Muscle layer of duodenum (tissue), 2 donors: ENCODE measurements at regions not wholly inside any gene's neighbourhood (a gene's known extent, or its start where the extent isn't known, plus 50 kb on each side); places are given as distances from the start of the nearest gene placed in this dataset.

Experiments used
- H3K27ac ChIP-seq: one replicate; pipeline ENCODE4 v1.7.0; 2013; ENCODE audit warnings: mild to moderate bottlenecking, low read length
- H3K27me3 ChIP-seq: one replicate; pipeline ENCODE4 v1.7.0; 2013; ENCODE audit warnings: low read depth, mild to moderate bottlenecking, control low read depth, low read length
- H3K36me3 ChIP-seq, 2 donors: one replicate each; pipeline ENCODE4 v1.7.0; 2013; ENCODE audit warnings: low read length in 2 of 2, control low read depth in 1 of 2, mild to moderate bottlenecking in 1 of 2; ENCODE audit not compliant: insufficient read depth in 2 of 2, control insufficient read depth in 1 of 2
- H3K4me1 ChIP-seq, 2 donors: one replicate each; pipeline ENCODE4 v1.7.0; 2013; ENCODE audit warnings: low read length in 2 of 2, mild to moderate bottlenecking in 2 of 2, control low read depth in 1 of 2, moderate library complexity in 1 of 2; ENCODE audit not compliant: insufficient read depth in 2 of 2, control insufficient read depth in 1 of 2
- H3K4me3 ChIP-seq, 2 donors: one replicate each; pipeline ENCODE4 v1.7.0; 2013; ENCODE audit warnings: low read length in 2 of 2, low read depth in 1 of 2, mild to moderate bottlenecking in 1 of 2
- H3K9me3 ChIP-seq, 2 donors: one replicate each; pipeline ENCODE4 v1.7.0; 2013; ENCODE audit warnings: low read length in 2 of 2, control low read depth in 1 of 2, mild to moderate bottlenecking in 1 of 2; ENCODE audit not compliant: control insufficient read depth in 1 of 2
- donor health status: healthy.

GRCh38 chr3:135869439-135870105 is 96.0 kb upstream of the PPP2R3A start:
- Histone ChIP-seq H3K27me3 (no peaks in the 10 kb centered on the region), H3K4me1 (no peaks in the 10 kb centered on the region), H3K36me3 (no peaks in the 10 kb centered on the region), H3K27ac (no peak overlapping the region), H3K9me3 (peaks cover 0 to 13% of the 10 kb centered on the region in 2 donors), H3K4me3 (no peak overlapping the region)

GRCh38 chr3:135871311-135871710 is 94.2 kb upstream of the PPP2R3A start:
- peaks cover 0 to 16% of the 10 kb centered on the region in 2 donors for H3K9me3 ChIP-seq
- no peak overlapping the region for H3K27ac ChIP-seq
- no peaks in the 10 kb centered on the region for H3K4me1 ChIP-seq
- no peaks in the 10 kb centered on the region for H3K36me3 ChIP-seq
- no peaks in the 10 kb centered on the region for H3K27me3 ChIP-seq
- H3K4me3 ChIP-seq, result no peak overlapping the region

GRCh38 chr3:135874035-135874434 is 91.5 kb upstream of the PPP2R3A start:
- no peaks in the 10 kb centered on the region for H3K4me1 ChIP-seq
- peaks cover 4 to 18% of the 10 kb centered on the region in 2 donors for H3K9me3 ChIP-seq
- no peaks in the 10 kb centered on the region for H3K27me3 ChIP-seq
- H3K27ac ChIP-seq, result no peak overlapping the region
- H3K36me3 ChIP-seq, result no peaks in the 10 kb centered on the region
- H3K4me3 ChIP-seq, result no peak overlapping the region

GRCh38 chr3:135878501-135878900 is 87.0 kb upstream of the PPP2R3A start:
- H3K4me1 ChIP-seq, result no peaks in the 10 kb centered on the region
- H3K4me3 ChIP-seq, result no peak overlapping the region
- no peak overlapping the region for H3K27ac ChIP-seq
- no peaks in the 10 kb centered on the region for H3K36me3 ChIP-seq
- no peaks in the 10 kb centered on the region for H3K27me3 ChIP-seq
- peaks cover 4 to 13% of the 10 kb centered on the region in 2 donors for H3K9me3 ChIP-seq

GRCh38 chr3:135885885-135886284 is 79.6 kb upstream of the PPP2R3A start:
- no peak overlapping the region for H3K4me3 ChIP-seq
- no peaks in the 10 kb centered on the region for H3K9me3 ChIP-seq
- no peaks in the 10 kb centered on the region for H3K36me3 ChIP-seq
- H3K27ac ChIP-seq, result no peak overlapping the region
- no peaks in the 10 kb centered on the region for H3K27me3 ChIP-seq
- H3K4me1 ChIP-seq, result no peaks in the 10 kb centered on the region

- Histone ChIP-seq H3K4me1 (no peaks in the 10 kb centered on the region), H3K27ac (no peak overlapping the region), H3K27me3 (no peaks in the 10 kb centered on the region), H3K4me3 (no peak overlapping the region), H3K36me3 (no peaks in the 10 kb centered on the region), H3K9me3 (no peaks in the 10 kb centered on the region)
These were observed 78.3 kb upstream of the PPP2R3A start for GRCh38 chr3:135887220-135887619.

GRCh38 chr3:135889443-135889842 is 76.1 kb upstream of the PPP2R3A start:
- Histone ChIP-seq H3K9me3 (no peaks in the 10 kb centered on the region), H3K36me3 (no peaks in the 10 kb centered on the region), H3K27me3 (no peaks in the 10 kb centered on the region)

GRCh38 chr3:135891121-135891520 is 74.4 kb upstream of the PPP2R3A start:
- Histone ChIP-seq H3K36me3 (no peaks in the 10 kb centered on the region), H3K4me1 (no peaks in the 10 kb centered on the region), H3K9me3 (no peaks in the 10 kb centered on the region), H3K27me3 (no peaks in the 10 kb centered on the region), H3K4me3 (no peak overlapping the region), H3K27ac (no peak overlapping the region)

More at GRCh38 chr3:135889443-135889842, 76.1 kb upstream of the PPP2R3A start:
- H3K4me1 ChIP-seq, result no peaks in the 10 kb centered on the region
- H3K4me3 ChIP-seq, result no peak overlapping the region
- H3K27ac ChIP-seq, result no peak overlapping the region

GRCh38 chr3:135895106-135895733 is 70.3 kb upstream of the PPP2R3A start:
- Histone ChIP-seq H3K36me3 (no peaks in the 10 kb centered on the region), H3K4me3 (no peak overlapping the region), H3K27ac (no peak overlapping the region), H3K9me3 (no peaks in the 10 kb centered on the region), H3K4me1 (no peaks in the 10 kb centered on the region), H3K27me3 (no peaks in the 10 kb centered on the region)

GRCh38 chr3:135895734-135896121 is 69.8 kb upstream of the PPP2R3A start:
- no peaks in the 10 kb centered on the region for H3K4me1 ChIP-seq
- H3K4me3 ChIP-seq, result no peak overlapping the region
- no peaks in the 10 kb centered on the region for H3K9me3 ChIP-seq
- no peaks in the 10 kb centered on the region for H3K36me3 ChIP-seq
- no peaks in the 10 kb centered on the region for H3K27me3 ChIP-seq
- no peak overlapping the region for H3K27ac ChIP-seq

- Histone ChIP-seq H3K27me3 (no peaks in the 10 kb centered on the region), H3K4me3 (no peak overlapping the region), H3K4me1 (no peaks in the 10 kb centered on the region), H3K36me3 (no peaks in the 10 kb centered on the region), H3K9me3 (no peaks in the 10 kb centered on the region), H3K27ac (no peak overlapping the region)
These were observed 68.9 kb upstream of the PPP2R3A start for GRCh38 chr3:135896613-135897012.

- Histone ChIP-seq H3K27ac (no peak overlapping the region), H3K4me1 (no peaks in the 10 kb centered on the region), H3K4me3 (no peak overlapping the region), H3K36me3 (no peaks in the 10 kb centered on the region), H3K27me3 (no peaks in the 10 kb centered on the region), H3K9me3 (no peaks in the 10 kb centered on the region)
These were observed 67.8 kb upstream of the PPP2R3A start for GRCh38 chr3:135897715-135898114.
